ENCODE measurements at regions not wholly inside any gene's neighbourhood (a gene's known extent, or its start where the extent isn't known, plus 50 kb on each side); places are given as distances from the start of the nearest gene placed in this dataset.
"Not testable (repeated sequence)": the region's sequence is repeated elsewhere in the genome, so short reads cannot be mapped to it uniquely, and the experiment has no call there.

DNA sequence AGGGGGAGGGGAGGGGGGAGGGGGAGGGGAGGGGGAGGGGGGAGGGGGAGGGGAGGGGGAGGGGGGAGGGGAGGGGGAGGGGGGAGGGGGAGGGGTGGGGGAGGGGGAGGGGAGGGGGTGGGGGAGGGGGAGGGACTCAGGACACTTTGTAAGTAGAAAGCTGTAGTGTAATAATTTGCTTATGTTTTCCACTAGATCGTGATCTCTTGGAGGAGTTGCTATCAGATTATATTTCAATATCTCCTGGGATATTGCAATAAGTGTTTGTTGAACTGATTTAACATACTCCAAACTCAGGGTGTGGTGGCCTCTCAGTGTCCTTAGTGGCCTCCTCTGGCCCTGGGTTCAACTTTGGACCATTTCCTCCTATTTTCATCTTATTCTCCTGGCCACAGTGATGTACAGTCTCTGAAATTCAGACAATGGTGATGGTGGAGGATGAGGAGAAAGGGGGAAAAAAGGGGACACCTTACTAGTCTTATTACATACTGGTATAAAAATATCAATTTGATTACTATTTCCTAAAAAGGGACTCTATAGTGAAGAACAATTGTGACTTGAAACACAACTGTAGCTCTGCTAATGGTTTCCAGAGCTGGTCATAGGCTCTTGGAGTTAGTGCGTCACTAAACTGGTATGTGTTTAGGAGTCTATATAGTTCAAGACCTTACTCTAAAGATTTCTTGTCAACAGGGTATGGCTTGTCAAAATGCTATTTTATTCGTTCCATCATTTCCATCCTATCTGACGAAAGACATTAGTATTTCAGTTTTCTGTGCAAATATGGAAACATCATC is 89.6 kb downstream of the DDX1 start:
- DNase-seq (ENCODE audit: low read depth, low spot score) = no peak

DNA sequence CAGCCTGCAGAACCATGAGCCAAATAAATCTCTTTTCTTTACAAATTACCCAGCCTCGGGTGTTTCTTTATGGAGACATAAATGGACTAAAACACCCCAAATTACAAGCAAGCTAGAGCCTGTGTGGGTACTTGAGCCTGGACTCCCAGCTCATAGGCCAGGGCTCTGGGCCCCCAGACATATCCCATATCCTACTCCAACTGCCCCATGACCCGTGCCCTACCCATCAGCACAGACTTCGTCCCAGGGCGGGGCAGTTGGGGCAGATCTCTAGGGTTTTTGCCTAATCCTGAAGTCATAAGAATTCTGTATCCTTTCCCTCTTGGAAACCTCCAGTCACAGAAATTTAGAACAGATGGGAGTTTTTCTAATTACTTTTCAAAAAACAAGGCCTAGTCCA is 90.7 kb downstream of the DDX1 start:
- no peak for DNase-seq (ENCODE audit: low read depth, low spot score)

DNA sequence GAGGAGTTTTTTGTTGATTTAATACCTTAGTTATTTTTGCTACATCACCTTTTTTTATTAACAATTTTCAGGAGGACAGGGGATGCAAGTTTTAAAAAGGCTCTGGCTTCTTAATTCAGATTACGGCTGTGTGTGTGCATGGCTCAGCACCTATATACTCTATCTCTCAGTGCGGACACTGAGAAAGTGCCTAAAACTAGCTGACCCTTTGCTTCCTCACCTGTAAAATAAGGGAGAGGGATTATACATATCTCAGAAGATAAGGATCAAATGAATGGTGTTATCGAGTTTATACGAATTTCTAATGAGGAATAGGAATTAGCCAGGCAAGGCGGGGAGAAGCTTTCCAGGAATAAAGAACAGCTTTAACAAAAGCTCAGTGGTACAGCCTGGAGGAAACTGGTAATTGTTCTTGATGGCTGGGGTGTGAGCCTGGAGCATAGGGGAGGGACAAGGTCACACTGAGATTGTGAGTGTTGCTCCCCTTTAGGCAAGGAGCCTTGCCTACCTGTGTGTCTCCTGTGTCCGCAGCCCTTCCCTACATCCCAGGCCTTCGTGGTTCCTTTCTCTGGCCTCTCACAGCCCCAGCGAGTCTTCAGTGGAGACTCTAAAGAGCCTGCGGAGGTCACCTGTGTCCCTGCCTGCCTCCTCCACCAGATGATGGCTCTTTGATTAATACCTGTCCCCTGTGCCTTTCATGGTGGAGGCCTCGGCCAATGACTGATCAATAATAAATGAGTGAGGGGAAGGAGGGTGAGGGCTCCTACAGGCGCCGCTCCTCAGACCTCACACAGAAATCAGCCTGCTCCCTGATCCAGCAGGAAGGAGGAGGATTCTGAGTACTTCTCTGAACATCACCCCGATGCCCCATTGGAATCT is 92.7 kb downstream of the DDX1 start:
- no peak for DNase-seq (ENCODE audit: low read depth, low spot score)

GRCh38 chr2:15685143-15685542 is 93.5 kb downstream of the DDX1 start:
- DNase-seq (ENCODE audit: low read depth, low spot score) = no peak

DNA sequence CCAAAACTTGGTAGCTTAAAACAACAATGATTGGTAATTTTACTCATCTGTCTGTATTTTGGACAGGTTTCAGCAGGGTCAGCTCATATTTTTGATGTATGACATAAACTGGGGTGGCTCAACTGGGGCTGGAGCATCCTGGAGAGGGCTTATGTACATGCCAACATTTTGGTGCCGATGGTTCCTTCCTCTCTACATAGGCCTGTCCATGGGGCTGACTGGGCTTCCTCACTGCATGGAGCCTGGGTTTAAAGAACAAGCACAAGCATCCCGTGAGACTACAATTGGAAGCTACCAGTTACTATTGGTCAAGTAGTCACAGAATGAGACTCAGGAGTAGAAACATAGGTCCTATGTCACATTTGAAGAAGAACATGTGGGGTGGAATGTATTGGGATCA is 95.0 kb downstream of the DDX1 start:
- no peak for DNase-seq (ENCODE audit: low read depth, low spot score)

DNA sequence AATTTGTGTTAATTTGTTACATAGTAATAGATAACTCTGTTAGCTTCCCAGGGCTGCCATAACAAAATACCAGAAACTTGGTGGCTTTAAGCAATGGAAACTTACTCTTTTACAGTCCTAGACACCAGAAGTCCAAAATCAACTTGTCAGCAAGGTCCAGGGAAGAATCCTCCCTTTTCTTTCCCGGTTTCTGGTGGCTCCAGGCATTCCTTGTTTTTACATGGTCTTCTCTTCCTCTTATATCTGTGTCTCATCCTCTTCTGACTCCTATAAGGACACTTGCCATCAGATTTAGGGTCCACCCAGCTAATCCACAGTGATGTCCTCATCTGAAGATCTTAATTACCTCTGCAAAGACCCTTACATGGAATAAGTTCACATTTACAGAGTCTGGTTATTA is 95.6 kb downstream of the DDX1 start:
- DNase-seq (ENCODE audit: low read depth, low spot score) = no peak

DNA sequence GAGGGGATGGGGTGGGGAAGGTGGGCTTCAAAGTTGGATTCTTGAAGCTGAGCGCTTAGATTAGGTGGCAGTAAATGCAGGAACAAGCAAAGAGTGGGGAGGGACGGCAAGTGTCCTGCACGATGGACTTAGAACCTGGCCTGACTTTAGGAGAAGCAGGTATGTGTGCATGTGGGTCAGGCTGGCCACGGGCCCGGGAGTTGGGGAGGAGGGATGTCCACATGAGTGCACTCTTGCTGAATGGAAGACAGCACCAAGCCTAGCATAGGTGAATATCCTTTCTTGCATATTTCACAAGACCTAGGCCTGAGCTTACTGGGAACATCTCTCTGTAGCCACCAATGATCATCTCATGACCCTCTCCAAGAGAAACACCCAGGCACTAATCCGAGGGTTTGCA is 96.1 kb downstream of the DDX1 start:
- DNase-seq (ENCODE audit: low read depth, low spot score) = no peak

DNA sequence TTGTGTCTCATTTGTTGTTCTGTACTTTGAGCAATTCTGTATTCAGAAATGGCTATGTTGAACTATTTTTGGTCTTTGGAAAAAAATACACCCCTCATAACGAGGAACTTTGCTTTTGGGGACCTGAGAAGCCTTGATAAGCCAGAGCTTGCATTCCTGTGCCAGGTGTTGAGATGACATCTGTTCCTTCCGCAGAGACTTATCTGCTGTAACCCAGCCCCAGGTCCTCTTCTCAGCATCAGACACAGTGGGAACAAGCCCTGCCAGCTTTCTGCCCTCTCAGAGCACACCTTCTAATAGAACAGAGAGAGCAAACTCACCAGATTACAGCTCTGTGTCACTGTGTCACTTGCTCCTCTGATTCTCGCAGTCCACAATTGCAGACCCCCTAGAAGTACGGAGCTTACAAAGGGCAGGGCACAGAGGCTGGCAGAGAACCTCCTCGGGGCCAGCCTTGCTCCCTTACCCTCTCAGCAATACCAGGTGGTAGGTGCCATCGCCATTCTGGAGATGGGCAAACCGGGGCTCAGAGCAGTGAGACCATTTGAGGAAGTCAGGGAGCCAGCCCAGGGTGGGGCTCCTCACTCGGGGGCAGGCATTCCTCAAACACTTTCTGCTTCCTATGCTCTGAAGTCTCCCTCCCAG is 97.4 kb downstream of the DDX1 start:
- no peak for DNase-seq (ENCODE audit: low read depth, low spot score)

GRCh38 chr2:15689654-15690053 is 98.0 kb downstream of the DDX1 start:
- no peak for DNase-seq (ENCODE audit: low read depth, low spot score)

DNA sequence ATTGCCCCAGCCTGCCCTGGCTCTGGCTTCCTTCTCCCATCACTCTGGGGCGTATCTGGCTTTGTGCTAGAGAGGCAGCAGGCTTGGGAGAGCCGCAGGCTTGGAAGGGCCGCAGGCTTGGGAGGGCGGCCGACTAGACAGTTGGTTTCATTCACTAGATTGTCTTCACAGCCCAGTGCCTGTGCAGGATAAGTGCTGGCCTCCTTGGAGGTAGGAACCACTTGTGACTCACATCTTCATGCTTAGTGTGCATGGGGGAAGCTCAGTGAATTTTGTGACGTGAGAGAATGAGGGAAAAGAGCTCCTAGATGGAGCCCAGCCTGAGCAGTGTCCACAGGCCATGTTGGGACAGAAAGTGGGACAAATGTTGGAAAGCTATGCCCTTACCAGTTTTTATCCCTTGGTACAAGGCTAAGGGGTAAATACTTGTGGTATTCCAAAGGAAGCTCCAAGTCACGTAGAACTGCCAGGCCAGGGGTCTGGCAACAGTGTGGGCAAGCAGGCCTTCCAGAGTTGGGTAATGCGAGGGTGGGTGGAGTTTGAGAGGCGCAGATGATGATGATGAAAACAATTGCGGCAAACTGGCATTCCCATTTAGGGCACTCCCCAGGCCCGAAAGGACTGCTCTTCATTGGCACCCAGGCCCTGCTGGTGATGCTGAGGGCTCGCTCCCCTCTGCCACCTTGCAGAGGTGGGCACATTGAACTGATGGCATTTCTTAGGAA is 100.1 kb downstream of the DDX1 start:
- DNase-seq (ENCODE audit: low read depth, low spot score) = no peak

DNA sequence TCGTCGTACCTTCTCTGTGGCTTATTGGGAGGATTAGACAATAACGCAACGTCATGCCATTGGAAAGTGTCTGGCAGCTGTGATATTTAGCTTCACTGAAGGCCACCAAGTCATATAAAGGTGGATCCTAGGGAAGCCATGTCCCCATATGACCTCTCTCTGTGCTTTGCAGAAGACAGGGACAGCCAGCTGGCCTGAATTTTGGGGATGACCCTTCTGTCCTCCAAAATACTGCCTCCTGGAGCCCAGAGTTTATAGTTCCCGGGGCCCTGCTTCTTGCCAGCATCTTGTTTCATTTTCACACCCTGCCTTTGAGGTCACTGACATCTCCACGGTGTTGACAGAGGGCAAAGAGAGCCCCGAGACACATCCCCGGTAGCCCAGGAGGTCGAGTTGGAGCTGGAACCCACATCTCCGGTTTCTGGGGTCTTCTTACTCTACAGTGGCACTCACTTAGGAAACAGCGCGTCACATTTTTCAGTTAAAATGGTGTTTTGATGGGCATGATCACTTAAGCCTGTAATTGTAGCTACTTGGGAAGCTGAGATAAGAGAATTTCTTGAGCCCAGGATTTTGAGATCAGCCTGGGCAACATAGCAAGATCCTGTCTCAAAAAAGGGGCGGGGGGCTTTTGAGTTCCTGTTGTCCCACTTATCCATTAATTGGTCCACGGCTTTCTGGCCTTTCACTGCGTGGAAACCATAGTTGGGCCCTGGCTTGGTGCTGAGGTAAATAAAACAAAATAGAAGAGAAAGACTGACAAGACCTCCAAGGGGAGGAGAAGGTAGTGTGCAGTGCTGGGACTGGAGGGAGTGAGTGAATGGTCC is 101.1 kb downstream of the DDX1 start:
- DNase-seq (ENCODE audit: low read depth, low spot score) = no peak

DNA sequence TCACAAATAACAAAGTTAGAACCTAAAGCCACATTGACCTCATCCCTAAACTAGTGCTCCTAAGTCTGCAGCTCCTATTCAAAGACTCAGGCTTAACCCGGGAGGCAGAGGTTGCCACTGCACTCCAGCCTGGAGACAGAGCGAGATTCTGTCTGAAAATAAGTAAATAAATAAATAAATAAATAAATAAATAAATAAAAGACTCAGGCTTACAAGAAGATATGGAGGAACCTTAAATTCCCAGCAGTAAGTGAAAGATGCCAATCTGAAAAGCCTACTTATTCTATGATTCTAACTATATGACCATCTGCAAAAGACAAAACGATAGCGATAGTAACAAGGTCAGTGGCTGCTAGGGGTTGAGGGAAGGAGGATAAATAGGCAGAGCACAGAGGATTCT is 101.7 kb downstream of the DDX1 start:
- no peak for DNase-seq (ENCODE audit: low read depth, low spot score)

DNA sequence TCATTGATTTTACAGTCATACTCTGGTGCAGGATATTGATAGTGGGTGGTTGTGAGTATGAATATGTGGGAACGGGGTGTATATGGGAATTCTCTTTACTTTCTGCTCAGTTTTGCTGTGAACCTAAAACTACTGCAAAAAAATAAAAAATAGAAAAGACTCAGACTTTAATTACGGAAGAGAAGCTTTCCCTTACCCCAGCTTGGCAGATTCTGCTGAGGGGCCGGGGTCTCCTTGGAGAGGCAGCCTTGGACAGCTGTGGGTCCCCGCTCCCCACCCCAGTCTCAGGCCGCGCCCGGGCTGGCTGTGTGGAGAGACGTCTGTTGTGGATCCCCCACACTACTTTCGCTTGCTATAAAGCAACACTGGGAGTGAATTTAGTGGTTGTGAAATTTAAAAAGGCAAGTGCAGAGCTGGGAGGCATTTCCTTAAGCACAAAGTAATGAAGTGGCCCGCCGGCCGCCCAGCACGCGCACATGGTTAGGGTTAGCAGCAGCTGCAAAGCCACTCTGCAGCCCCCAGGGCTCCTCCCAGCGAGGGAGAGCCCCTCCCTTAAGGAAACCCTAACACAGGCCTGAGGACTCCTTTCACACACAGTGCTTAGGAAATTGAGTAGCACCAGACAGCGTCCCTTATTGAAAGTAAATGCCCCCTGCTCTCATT is 102.4 kb downstream of the DDX1 start:
- DNase-seq (ENCODE audit: low read depth, low spot score) = peak; percentile 44

- DNase-seq (ENCODE audit: low read depth, low spot score) = no peak
These were observed 102.9 kb downstream of the DDX1 start for GRCh38 chr2:15694589-15694986.

DNA sequence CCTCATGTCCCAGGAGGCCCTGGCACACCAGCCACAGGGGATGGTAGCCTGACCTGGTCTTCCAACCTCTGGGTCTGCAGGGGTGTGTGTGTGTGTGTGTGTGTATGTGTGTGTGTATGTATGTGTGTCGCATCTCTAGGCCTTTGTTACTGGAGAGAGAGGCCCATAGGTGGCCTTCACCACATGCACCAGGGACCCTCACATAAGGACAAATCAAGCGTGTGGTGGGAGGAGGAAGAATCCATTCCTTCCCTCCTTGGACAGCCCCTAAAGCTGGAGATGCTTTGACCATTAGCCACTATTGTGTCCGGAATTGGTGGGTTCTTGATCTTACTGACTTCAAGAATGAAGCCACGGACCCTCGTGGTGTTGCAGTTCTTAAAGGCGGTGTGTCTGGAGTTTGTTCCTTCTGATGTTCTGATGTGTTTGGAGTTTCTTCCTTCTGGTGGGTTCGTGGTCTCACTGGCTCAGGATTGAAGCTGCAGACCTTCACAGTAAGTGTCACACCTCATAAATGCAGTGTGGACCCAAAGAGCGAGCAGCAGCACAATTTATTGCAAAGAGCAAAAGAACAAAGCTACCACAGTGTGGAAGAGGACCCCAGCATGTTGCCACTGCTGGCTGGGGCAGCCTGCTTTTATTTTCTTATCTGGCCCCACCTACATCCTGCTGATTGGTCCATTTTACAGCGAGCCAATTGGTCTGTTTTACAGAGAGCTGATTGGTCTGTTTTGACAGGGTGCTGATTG is 104.1 kb downstream of the DDX1 start:
- DNase-seq (ENCODE audit: low read depth, low spot score) = no peak

GRCh38 chr2:15696606-15697170 is 105.0 kb downstream of the DDX1 start:
- not testable (repeated sequence) for DNase-seq (ENCODE audit: low read depth, low spot score)

DNA sequence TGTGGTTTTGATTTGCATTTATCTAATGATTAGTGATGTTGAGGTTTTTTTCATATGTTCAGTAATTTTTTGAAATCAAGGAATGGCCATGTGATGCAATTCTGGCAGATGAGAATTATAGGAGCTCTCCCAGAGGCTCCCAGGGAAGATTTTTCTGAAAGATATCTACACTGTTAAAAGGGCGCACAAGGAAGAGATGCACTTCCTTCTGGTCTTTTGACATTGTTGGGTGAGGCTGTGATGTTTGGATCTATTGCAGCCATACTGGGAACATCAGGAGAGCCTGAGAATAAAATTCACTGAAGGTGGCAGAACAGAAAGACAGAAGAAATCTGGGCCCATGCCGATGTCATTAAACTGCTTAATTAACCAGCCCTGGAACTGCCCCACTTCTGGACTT is 108.5 kb downstream of the DDX1 start:
- DNase-seq (ENCODE audit: low read depth, low spot score) = no peak

- no peak for DNase-seq (ENCODE audit: low read depth, low spot score)
These were observed 109.1 kb downstream of the DDX1 start for GRCh38 chr2:15700599-15701340.

All from ELF-1 (cell line).